SK-N-SH treated with all-trans-retinoic acid at 6 μM for 48 hours (cell line): ENCODE measurements at regions not wholly inside any gene's neighbourhood (a gene's known extent, or its start where the extent isn't known, plus 50 kb on each side); places are given as distances from the start of the nearest gene placed in this dataset.

ENCODE experiments used
- ARNTL ChIP-seq: fragments of 450-650 bp; formaldehyde crosslinking; IDR thresholded peaks from 2 replicates; pipeline ENCODE4 v1.5.0; 2020; ENCODE audit warnings: low read depth, mild to moderate bottlenecking, moderate library complexity, borderline replicate concordance
- CREB5 ChIP-seq: fragments of 250-450 bp; sonication (Bioruptor Pico); IDR thresholded peaks from 2 replicates; pipeline ENCODE4 v1.5.1; 2020; ENCODE audit warnings: low read depth, mild to moderate bottlenecking, moderate library complexity
- GLIS3 ChIP-seq: fragments of 250-450 bp; sonication (Bioruptor Pico); IDR thresholded peaks from 2 replicates; pipeline ENCODE4 v1.5.0; 2020; ENCODE audit warnings: mild to moderate bottlenecking, moderate library complexity
- ISL1 ChIP-seq: fragments of 250-450 bp; sonication (Bioruptor Pico); IDR thresholded peaks from 2 replicates; pipeline ENCODE4 v2.1.2; 2022; ENCODE audit warnings: mild to moderate bottlenecking, moderate library complexity
- OSR1 ChIP-seq: fragments of 250-450 bp; sonication (Bioruptor Pico); IDR thresholded peaks from 2 replicates; pipeline ENCODE4 v1.8.0; 2022; ENCODE audit warnings: moderate library complexity, mild to moderate bottlenecking, inconsistent platforms
- PATZ1 ChIP-seq: fragments of 250-450 bp; sonication (Bioruptor Pico); IDR thresholded peaks from 2 replicates; pipeline ENCODE4 v1.8.0; 2020; ENCODE audit warnings: mild to moderate bottlenecking, moderate library complexity, borderline replicate concordance
- PPARA ChIP-seq: fragments of 250-450 bp; sonication (Bioruptor Pico); IDR thresholded peaks from 2 replicates; pipeline ENCODE4 v1.5.0; 2020; ENCODE audit warnings: mild to moderate bottlenecking, borderline replicate concordance
- TCF4 ChIP-seq: fragments of 250-450 bp; sonication (Bioruptor Pico); IDR thresholded peaks from 2 replicates; pipeline ENCODE4 v1.8.0; 2021; ENCODE audit warnings: mild to moderate bottlenecking, moderate library complexity, borderline replicate concordance
- TOX ChIP-seq: fragments of 250-450 bp; sonication (Bioruptor Pico); IDR thresholded peaks from 2 replicates; pipeline ENCODE4 v1.8.0; 2021; ENCODE audit warnings: mild to moderate bottlenecking, moderate library complexity, borderline replicate concordance
- ZFP3 ChIP-seq: fragments of 250-450 bp; sonication (Bioruptor Pico); IDR thresholded peaks from 2 replicates; pipeline ENCODE4 v1.5.0; 2020; ENCODE audit warnings: mild to moderate bottlenecking, moderate library complexity
- ZFP30 ChIP-seq: fragments of 450-650 bp; formaldehyde crosslinking; IDR thresholded peaks from 2 replicates; pipeline ENCODE4 v1.5.0; 2022; ENCODE audit warnings: mild to moderate bottlenecking, moderate library complexity
- ZNF8 ChIP-seq: fragments of 450-650 bp; formaldehyde crosslinking; IDR thresholded peaks from 2 replicates; pipeline ENCODE4 v1.5.0; 2020; ENCODE audit warnings: mild to moderate bottlenecking, moderate library complexity

GRCh38 chr6:133584823-133585222 is 304.1 kb upstream of the TCF21 start:
- TF ChIP-seq TOX (CRISPR knock-in tag) (no peak), PPARA (CRISPR knock-in tag) (no peak), ARNTL (CRISPR knock-in tag) (no peak), ZFP30 (CRISPR knock-in tag) (no peak), ZFP3 (no peak), CREB5 (CRISPR knock-in tag) (no peak), PATZ1 (CRISPR knock-in tag) (no peak), GLIS3 (no peak), ISL1 (no peak), ZNF8 (CRISPR knock-in tag) (no peak), TCF4 (CRISPR knock-in tag) (no peak), OSR1 (CRISPR knock-in tag) (no peak)
